OCI-LY1 (cell line): ENCODE measurements at regions not wholly inside any gene's neighbourhood (a gene's known extent, or its start where the extent isn't known, plus 50 kb on each side); places are given as distances from the start of the nearest gene placed in this dataset.

ENCODE experiments used
- H2AFZ ChIP-seq: fragments of 200-600 bp; sonication (generic), shearing (Covaris generic); 2 replicates; pipeline ENCODE4 v1.6.0; 2014; ENCODE audit warnings: antibody characterized with exemption, mild to moderate bottlenecking, low read length
- H3F3A ChIP-seq: fragments of 200-600 bp; sonication (generic), shearing (Covaris generic); 2 replicates; pipeline ENCODE4 v1.6.0; 2014; ENCODE audit warnings: mild to moderate bottlenecking, antibody characterized with exemption, low read length, moderate library complexity; ENCODE audit not compliant: insufficient read depth
- H3K27ac ChIP-seq: fragments of 200-600 bp; sonication (generic); 2 replicates; pipeline ENCODE4 v1.5.1; 2014; ENCODE audit warnings: low read length, mixed run types, mild to moderate bottlenecking, low read depth; ENCODE audit not compliant: poor library complexity, severe bottlenecking
- H3K27me3 ChIP-seq: fragments of 200-600 bp; sonication (generic); 2 replicates; pipeline ENCODE4 v1.6.0; 2014; ENCODE audit warnings: antibody characterized with exemption, mild to moderate bottlenecking, low read length, moderate library complexity; ENCODE audit not compliant: insufficient read depth
- H3K36me3 ChIP-seq: fragments of 200-600 bp; sonication (generic); 2 replicates; pipeline ENCODE4 v1.6.1; 2014; ENCODE audit warnings: mild to moderate bottlenecking, antibody characterized with exemption, low read length, moderate library complexity, mixed read lengths; ENCODE audit not compliant: insufficient read depth
- H3K4me1 ChIP-seq: fragments of 200-600 bp; sonication (generic); 2 replicates; pipeline ENCODE4 v1.5.1; 2014; ENCODE audit warnings: mild to moderate bottlenecking, low read length, moderate library complexity; ENCODE audit not compliant: insufficient read depth, severe bottlenecking
- H3K4me2 ChIP-seq: fragments of 200-600 bp; sonication (generic), shearing (Covaris generic); 2 replicates; pipeline ENCODE4 v1.6.1; 2014; ENCODE audit warnings: low read length
- H3K4me3 ChIP-seq: fragments of 200-600 bp; sonication (generic); 2 replicates; pipeline ENCODE4 v1.5.1; 2014; ENCODE audit warnings: low read length, low read depth, mild to moderate bottlenecking, mixed read lengths; ENCODE audit not compliant: poor library complexity, severe bottlenecking
- H3K79me2 ChIP-seq: fragments of 200-600 bp; shearing (Covaris generic); 2 replicates; pipeline ENCODE4 v1.6.1; 2016; ENCODE audit warnings: mixed run types, low read length, mixed read lengths; ENCODE audit not compliant: insufficient read depth
- H3K9ac ChIP-seq: fragments of 200-600 bp; sonication (generic), shearing (Covaris generic); 2 replicates; pipeline ENCODE4 v1.6.1; 2014; ENCODE audit warnings: mild to moderate bottlenecking, low read length, mixed read lengths
- H3K9me2 ChIP-seq: fragments of 200-600 bp; sonication (generic), shearing (Covaris generic); 2 replicates; pipeline ENCODE4 v1.6.1; 2014; ENCODE audit warnings: low read depth, mild to moderate bottlenecking, low read length, mixed read lengths
- H3K9me3 ChIP-seq: fragments of 200-600 bp; shearing (Covaris generic); 2 replicates; pipeline ENCODE4 v1.6.1; 2014; ENCODE audit warnings: low read length, mixed read lengths
- H4K20me1 ChIP-seq: fragments of 200-600 bp; sonication (generic), shearing (Covaris generic); 2 replicates; pipeline ENCODE4 v1.6.0; 2016; ENCODE audit warnings: mild to moderate bottlenecking, low read length; ENCODE audit not compliant: insufficient read depth
- CTCF ChIP-seq: fragments of 200-600 bp; sonication (generic), shearing (Covaris generic); IDR thresholded peaks from 2 replicates; pipeline ENCODE4 v1.5.1; 2017; ENCODE audit warnings: mild to moderate bottlenecking, antibody characterized with exemption, low read length, moderate library complexity, mixed read lengths
- EZH2 ChIP-seq: fragments of 200-600 bp; sonication (generic), shearing (Covaris generic); IDR thresholded peaks from 2 replicates; pipeline ENCODE4 v1.8.0; 2017; ENCODE audit warnings: borderline replicate concordance, mixed run types, mild to moderate bottlenecking, antibody characterized with exemption, low read length, moderate library complexity, mixed read lengths

- Histone ChIP-seq H3K9me2 (no peaks in the 10 kb centered on the region), H3K4me2 (no peak overlapping the region), H2AFZ (no peak overlapping the region), H3K27me3 (no peaks in the 10 kb centered on the region), H3K4me1 (peaks cover 23% of the 10 kb centered on the region), H3K36me3 (no peaks in the 10 kb centered on the region), H3K79me2 (no peaks in the 10 kb centered on the region), H3F3A (no peaks in the 10 kb centered on the region), H3K27ac (no peak overlapping the region), H3K9ac (no peak overlapping the region), H3K9me3 (peaks cover 23% of the 10 kb centered on the region), H4K20me1 (no peaks in the 10 kb centered on the region), H3K4me3 (no peak overlapping the region)
- no peak for TF ChIP-seq CTCF
- no peak for TF ChIP-seq EZH2
Observed at GRCh38 chr5:125254267-125254666, 507.8 kb upstream of the ZNF608 start.

DNA sequence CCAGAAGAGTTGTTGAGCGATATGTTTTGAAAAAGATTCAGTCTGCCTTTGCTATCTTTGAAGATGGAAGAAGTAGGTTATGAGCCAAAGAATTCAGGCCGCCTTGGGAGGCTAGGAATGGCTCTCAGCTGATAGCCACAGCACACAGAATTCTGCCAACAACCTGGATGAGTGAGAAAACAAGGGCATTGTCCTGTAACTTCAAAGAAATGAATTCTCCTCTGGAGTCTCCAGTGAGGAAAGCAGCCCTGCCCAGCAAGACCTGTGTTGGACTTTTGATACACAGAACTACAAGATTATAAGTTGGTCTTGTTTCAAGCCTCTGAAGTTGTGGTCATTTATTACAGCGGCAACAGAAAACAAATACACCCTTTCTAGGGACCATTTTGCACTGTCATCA, 509.9 kb upstream of the ZNF608 start:
- no peaks in the 10 kb centered on the region for H3K79me2 ChIP-seq
- no peak overlapping the region for H3K9ac ChIP-seq
- no peaks in the 10 kb centered on the region for H4K20me1 ChIP-seq
- no peaks in the 10 kb centered on the region for H3F3A ChIP-seq
- H3K9me3 ChIP-seq = peaks cover 23% of the 10 kb centered on the region
- H2AFZ ChIP-seq = 0 out of 2 replicates have a peak overlapping the region, but pooled peaks have one; percentile 69
- no peak overlapping the region for H3K4me2 ChIP-seq
- no peak overlapping the region for H3K4me3 ChIP-seq
- no peaks in the 10 kb centered on the region for H3K36me3 ChIP-seq
- no peak for TF ChIP-seq EZH2
- TF ChIP-seq CTCF = no peak
- no peaks in the 10 kb centered on the region for H3K27me3 ChIP-seq
- H3K9me2 ChIP-seq = no peaks in the 10 kb centered on the region
- H3K27ac ChIP-seq = no peak overlapping the region
- H3K4me1 ChIP-seq = peaks cover 23% of the 10 kb centered on the region

DNA sequence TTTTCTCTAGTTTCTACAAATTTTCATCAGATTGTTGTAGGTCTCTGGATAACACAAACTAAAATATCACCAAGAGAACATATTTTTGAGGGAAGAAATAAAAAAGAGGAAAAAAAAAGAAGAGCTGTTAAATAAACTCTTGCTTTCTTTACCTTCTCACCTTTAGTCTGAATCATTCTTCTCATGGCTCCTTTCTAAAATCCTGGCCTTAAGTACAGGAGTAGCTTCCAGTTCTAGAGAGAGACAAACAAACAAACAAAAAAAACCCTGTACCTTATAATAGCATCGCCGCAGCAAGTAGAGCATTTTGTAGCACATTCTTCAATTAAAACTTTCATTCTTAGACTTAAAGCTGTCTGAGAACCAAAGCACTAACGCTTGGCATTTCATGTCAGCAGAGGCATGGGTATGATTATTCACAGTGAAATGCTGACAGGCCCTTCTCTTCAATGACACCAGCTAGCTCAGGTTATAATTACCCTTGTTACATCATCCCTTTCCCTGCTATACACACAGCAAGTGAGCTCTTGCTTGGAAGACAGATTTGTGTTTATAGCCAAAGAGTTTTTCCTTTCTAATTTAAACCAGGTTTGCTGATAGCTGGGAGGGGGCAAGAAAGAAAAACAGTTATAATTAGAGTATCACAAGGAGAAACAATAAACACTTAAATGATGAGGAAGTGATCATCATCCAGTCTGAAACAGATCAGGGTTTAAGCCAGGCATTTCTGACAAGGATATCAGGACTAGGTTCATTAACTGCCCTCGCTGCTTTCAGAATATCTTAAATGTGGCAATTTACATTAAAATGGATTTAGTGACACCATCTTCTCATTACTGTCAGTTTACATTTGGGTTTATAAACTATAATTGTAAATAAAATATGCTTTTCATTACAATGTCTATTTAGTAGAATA, 510.9 kb upstream of the ZNF608 start:
- H3K27ac ChIP-seq = peak overlapping the region; percentile 0
- no peaks in the 10 kb centered on the region for H3K36me3 ChIP-seq
- no peaks in the 10 kb centered on the region for H3F3A ChIP-seq
- H3K79me2 ChIP-seq = no peaks in the 10 kb centered on the region
- H3K9me2 ChIP-seq = no peaks in the 10 kb centered on the region
- no peak overlapping the region for H3K4me3 ChIP-seq
- peak overlapping the region; percentile 53; the same call in 1 of the 2 replicates for H2AFZ ChIP-seq
- TF ChIP-seq EZH2 = no peak
- no peak for TF ChIP-seq CTCF
- 0 out of 2 replicates have a peak overlapping the region, but pooled peaks have one; percentile 0 for H3K4me2 ChIP-seq
- H4K20me1 ChIP-seq = no peaks in the 10 kb centered on the region
- no peaks in the 10 kb centered on the region for H3K27me3 ChIP-seq
- H3K4me1 ChIP-seq = peaks cover 23% of the 10 kb centered on the region
- peaks cover 22% of the 10 kb centered on the region for H3K9me3 ChIP-seq
- peak overlapping the region; percentile 0; the same call in 1 of the 2 replicates for H3K9ac ChIP-seq
